D341Med (cell line): ENCODE measurements at regions not wholly inside any gene's neighbourhood (a gene's known extent, or its start where the extent isn't known, plus 50 kb on each side); places are given as distances from the start of the nearest gene placed in this dataset.

Source experiments
- DNase-seq: peaks from one replicate; pipeline ENCODE4 v3.0.0; 2012; ENCODE audit warnings: low spot score

DNA sequence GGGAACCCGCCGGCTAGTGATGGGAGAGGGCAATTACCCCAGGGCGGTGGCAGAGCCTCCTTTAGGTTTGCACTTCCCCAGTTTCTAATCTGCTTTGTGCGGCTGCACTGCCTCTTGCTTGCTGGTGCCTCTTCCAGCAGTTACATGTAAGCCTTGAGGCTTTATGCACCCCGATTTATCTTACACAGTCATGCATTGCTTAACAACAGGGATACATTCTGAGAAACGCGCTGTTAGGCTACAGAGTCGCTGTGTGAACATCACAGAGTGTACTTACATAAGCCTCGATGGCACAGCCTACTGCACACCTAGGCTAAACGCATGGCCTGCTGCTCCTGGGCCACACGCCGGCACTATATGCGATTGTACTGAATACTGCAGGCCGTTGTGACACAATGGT, 155.6 kb upstream of the MKI67 start:
- no peak for DNase-seq

GRCh38 chr10:128286141-128286761, 160.0 kb upstream of the MKI67 start:
- no peak for DNase-seq

GRCh38 chr10:128286762-128287500, 160.7 kb upstream of the MKI67 start:
- DNase-seq = no peak

DNA sequence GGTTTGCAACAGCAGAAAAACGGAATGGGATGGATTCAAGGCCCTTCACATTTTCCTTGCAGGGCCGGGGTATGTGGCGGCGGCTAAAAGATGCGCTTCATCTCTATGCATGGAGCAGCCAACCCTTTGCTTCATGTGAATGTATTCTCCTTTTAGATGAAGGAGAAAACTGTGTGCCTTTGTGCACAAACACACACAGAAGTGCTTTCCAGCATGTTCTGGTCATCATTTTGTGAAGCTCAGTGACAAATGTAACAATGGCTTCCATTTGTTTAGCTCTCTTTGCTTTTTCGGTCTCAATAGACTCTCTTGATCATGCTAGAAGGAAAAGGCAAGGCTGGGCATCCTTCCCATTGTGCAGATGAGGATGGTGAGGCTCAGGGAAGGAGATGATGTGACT, 161.7 kb upstream of the MKI67 start:
- no peak for DNase-seq

GRCh38 chr10:128289621-128290020, 163.4 kb upstream of the MKI67 start:
- no peak for DNase-seq

GRCh38 chr10:128295003-128295402, 168.8 kb upstream of the MKI67 start:
- no peak for DNase-seq

DNA sequence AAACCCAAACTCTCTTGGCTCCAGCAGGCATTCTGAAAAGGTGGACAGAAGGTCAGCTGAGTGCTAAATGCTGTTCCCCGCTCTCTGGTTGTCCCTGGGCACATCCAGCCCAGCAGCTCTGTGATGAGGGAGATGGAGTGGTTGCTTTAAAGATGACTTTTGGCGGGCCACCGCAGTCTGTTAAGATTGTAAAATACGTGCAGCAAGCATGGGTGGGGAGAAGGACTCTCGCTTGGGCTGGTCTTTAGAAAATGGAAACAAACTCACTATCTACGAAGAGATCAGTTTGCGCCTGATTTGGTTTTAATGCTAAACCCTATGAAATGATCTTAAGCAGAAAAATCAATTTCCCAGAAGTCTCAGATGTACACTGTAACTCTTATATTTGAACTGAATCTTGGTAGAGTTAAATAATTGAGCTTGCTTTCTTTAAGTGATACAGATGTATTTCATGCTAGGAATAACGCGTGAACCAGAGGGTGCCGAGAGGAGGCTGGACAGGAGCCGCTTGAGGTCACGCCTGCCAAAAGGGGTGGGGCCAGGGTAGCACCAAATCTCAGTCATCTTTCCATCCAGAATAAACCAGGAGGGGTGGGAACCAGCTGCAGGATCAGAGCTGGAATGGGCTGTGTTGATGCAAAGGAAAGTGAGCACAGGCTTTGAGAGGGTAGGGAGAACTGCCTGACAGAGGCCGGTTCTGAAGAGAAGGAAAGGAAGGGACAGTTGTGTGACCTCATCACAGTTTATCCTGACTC, 170.2 kb upstream of the MKI67 start:
- DNase-seq = no peak

DNA sequence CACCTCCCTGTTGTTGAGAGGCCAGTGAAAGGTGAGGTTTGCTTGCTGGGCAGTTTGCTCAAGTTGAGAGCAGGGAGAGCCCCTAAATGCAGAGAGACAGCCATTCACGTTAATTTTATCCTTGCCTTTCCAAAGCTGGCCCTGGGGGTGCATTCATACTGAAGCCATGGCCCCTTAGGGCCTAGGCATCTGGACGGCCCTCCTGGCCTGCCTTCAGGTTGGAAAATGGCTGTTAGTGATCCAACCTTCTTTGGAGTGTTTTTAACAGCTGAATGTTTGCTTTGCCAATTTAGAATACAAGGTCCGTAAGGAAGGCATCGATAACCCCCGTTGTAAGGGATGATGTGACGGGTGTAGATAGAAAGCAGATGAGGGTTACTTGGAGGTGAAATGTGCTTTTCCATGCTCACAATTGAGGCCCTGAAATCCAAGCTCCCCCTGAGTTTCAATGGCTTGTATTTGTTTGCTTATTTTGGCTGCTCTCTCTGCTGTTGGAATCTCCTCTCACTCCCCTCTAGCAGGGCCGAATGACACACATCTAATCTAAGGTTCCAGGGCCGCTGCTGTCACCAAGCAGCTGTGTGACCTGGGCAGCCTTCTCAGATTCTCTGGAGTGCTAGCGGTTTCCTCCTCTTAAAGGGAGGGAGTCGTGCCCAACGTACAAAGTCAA, 171.6 kb upstream of the MKI67 start:
- DNase-seq = no peak

DNA sequence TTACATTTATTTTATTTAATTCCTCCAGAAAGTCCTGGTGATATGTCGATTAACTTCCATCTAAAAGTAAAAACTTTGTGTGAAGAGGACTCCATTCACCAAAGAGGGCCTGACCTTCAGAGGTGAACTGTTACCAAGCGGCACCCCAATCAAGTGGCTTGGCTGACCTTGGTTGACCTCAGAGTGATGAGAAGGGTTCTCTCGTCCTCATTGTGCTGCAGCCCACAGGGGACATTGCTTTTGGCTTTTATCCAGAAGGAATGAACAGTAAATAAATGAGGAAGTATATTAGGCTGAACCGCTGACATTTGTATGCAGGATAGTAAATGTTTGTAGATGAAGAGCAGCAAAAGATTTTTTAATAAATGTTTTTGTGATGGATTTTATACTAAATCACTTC, 172.4 kb upstream of the MKI67 start:
- no peak for DNase-seq

GRCh38 chr10:128300290-128300824, 174.1 kb upstream of the MKI67 start:
- DNase-seq = no peak

- DNase-seq = no peak
Measured at GRCh38 chr10:128301051-128301450, 174.8 kb upstream of the MKI67 start.

DNA sequence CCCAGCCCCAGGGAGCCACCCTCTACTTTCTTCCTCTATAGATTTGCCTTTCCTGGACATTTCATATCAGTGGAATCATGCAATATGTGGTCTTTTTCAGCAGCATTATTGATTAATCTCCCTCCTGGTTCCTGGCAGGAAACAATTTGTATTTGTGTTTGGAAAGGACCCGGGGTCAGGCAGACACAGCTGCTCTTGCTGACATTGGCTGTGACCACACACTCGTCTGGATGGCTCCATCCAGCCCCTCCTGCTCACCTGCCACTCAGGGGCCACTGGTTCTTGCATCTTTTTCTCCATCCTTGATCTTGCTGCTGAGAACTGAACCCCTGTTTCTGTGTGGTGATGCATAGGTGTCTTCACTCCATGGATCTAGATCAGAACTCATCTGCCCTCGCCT, 176.6 kb upstream of the MKI67 start:
- DNase-seq = no peak

DNA sequence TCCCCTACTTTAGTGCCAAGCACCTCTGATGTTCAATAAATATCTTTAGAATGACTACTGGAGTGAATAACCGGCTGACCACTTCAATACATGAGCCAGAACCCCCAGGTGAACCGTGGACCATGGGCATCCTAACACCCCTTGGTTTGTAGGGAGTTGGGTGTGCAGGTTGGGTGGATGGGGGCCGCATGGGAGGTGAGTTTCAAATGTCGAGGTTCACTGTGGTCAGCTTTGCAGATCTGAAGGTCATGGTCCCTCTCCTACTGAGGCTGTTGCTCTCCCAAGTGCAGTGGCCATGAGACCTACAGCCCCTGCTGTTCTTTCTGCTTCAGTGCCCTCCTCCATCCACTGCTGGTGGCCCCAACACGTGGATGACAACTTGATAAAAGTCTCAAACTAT, 178.0 kb upstream of the MKI67 start:
- no peak for DNase-seq

DNA sequence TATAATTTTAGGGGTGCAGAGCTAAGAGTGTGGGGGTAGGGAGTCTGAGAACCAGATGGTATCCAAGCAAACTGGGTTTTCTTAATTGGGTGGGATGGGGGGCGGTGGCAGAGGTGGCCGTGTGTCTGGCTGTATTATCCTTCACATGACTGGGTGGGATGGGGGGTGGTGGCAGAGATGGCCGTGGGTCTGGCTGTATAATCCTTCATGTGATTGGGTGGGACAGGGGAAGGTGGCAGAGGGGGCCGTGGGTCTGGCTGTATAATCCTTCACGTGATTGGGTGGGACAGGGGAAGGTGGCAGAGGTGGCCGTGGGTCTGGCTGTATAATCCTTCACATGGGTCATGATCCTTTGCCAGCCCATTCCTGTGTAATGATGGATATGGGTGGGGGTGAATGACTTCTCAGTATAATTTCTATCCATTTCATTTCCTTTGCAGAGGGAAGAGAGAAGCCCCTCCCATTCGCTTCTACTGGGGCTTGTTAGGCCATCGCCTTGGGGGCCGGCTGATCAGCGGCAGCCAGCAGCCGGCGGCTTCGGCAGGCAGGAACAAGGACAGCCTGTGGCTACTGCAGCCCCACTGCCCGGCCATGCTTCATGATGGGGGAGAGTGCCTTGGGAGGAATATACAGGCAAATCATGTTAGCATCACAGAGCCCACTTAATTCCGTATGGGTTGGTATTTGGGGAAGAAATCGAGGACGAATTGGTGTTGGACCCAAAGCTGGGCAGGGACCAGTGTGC, 179.6 kb upstream of the MKI67 start:
- no peak for DNase-seq

DNA sequence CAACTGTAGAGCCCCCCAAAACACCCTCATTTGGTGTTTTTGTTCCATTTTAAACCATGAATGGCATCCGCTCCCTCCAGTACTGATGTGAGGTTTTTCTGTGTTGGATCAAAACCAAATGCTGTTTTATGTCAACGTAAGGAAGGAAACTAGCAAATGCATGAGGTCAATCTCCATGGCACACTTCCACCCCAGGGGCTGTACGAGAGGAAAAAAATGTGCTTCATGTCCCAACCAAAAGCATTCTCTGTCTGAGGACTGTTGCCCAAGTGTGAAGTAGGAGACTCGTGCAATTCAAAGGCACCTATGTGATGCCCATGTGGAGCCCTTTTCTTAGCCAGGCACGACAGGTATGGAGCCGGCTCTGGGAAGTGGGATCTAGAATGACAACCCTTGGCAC, 180.3 kb upstream of the MKI67 start:
- DNase-seq = no peak

GRCh38 chr10:128306966-128307365, 180.7 kb upstream of the MKI67 start:
- no peak for DNase-seq

DNA sequence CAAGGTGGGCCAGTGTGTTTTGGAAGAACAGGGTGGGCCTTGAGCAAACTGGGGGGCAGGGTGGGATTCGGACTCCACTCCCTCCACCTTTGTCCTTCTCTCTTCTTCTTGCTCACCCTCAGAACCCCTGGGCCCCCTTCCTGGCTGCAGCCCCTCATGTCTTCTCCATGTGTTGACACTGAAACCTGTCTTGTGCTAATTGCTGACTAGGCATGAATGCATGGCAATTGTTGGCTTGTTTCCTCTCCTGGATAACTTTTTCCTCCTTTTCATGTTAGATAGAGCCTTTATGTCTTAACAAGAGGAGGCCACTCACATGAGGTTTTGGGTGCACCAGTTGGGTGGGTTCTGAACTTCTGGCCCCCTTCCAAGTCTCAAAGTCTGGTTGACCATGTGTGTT, 181.6 kb upstream of the MKI67 start:
- DNase-seq = no peak

DNA sequence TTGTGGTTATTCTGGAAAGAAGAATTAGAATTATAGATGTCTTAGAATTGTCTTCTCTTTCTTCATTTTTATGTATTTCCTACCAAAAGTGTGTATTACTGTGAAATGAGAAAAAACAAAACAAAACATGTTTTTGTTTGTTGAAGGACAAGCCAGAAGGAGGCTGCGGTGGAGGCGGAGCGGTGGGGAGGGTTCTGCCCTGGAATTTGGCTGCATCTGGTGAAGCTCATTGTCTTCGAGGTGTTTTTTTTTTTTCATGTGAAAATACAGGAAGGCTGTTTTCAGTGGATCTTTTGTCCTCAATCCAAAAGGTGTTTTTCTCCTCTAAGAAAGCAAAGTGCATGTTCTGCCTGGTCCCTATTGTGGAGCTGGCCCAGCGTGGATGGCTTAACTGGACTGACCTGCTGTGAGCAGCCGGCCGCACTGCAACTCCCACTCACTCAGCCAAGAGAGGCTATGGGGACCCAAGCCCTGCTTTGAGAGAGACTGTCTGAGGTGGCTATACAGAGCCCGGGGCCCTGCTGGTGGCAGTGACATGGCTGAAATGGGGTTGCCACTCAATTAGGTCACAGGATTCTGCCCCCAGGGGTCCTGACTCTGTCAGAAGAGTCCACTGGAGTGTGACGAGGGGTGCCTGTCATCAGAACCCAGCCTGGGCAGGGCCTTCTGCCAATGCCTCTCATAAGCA, 184.9 kb upstream of the MKI67 start:
- no peak for DNase-seq

DNA sequence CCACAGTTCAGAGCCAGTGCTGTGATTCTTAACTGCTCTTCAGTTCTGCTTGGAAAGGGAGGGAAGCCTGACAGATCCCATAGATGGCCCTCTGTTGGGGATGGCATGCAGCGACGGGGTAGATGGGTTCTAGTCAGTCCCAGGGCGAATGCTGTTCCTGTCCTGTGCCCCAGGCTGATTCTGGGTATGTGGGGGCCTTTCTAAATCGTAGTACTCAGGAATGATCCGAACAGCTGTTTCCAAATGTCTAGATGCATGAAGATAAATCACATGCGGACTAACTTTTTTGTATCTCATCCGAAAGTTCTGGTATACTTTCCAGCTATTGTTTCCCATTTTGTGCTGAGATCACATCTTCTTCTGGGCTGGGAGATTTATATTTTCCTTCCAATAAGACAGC, 186.0 kb upstream of the MKI67 start:
- no peak for DNase-seq

DNA sequence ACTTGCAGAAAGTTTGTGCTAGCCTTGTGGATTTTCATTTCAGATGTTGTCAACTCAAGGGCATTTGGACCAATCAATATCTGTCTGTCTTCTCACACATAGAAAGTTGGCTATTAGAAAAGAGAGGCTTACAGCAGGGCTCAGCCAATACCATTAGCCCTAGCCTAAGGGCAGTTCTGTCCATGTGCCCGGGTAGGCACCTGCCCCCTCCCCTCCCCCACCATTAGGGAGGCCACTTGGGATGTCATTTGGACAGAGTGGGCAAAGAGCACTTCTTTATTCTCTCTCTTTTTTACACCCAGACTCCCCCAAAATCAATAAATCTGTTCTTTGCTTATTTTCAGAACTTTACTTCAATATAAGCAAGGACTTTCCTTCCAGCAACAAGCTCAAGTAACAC, 188.5 kb upstream of the MKI67 start:
- DNase-seq = no peak

GRCh38 chr10:128316121-128316726, 190.0 kb upstream of the MKI67 start:
- DNase-seq = no peak
